ENCODE measurements at regions not wholly inside any gene's neighbourhood (a gene's known extent, or its start where the extent isn't known, plus 50 kb on each side); places are given as distances from the start of the nearest gene placed in this dataset.

DNA sequence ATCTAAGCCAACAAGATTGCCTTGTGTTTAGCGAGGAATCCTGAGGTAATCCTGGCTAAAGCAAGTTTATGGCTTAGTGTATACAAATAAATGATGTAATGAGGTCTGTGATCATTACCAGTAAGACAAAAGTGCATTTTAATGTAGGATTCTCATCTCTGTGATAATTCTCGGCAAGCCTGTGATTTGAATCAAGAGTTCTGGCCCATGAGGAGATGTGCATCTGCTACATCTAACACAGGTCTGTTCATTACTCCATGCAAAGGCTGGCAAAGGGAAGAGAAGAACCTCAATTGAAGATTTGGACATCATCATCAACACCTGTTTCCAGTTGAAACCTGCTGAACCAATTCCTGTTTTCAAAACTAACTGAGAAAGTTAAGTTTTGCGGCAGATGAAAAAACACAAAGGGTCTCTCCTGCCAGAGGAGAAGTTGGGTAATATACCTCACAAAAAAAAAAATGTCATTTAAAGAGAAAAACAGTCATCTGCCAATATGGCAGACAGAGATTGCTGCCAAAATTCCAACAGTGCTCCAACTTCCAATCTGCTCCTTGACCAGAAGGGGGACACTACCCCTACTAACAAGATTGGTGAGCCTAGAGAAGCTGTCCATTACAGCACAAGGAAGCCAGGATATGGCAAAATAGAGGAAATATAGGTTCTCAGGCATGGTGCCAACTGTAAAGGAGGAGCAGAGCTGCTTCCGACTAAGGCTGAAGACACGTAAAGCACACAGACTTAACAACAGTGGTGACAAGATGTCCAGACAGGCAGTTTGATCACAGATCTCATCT, 453.7 kb downstream of the TTLL7 start:
- Histone ChIP-seq H3K4me3 (no peak overlapping the region), H3K9me3 (ENCODE audit: low read depth, low read length) (no peaks in the 10 kb centered on the region), H3K36me3 (ENCODE audit: insufficient read depth, low read length) (no peaks in the 10 kb centered on the region), H3K27ac (no peak overlapping the region), H3K9ac (ENCODE audit: insufficient read length) (no peak overlapping the region)
- TF ChIP-seq FOXP2 (optimal IDR thresholded peaks at IDR 0.05; ENCODE audit: control extremely low read depth, extremely low read length, insufficient read depth) (no peak), POLR2AphosphoS5 (IDR thresholded peaks at IDR 0.05; ENCODE audit: borderline replicate concordance, low read depth, low read length) (no peak), EZH2 (IDR thresholded peaks at IDR 0.05) (no peak)
- DNase-seq (ENCODE audit: low read depth, low spot score), result no peak

DNA sequence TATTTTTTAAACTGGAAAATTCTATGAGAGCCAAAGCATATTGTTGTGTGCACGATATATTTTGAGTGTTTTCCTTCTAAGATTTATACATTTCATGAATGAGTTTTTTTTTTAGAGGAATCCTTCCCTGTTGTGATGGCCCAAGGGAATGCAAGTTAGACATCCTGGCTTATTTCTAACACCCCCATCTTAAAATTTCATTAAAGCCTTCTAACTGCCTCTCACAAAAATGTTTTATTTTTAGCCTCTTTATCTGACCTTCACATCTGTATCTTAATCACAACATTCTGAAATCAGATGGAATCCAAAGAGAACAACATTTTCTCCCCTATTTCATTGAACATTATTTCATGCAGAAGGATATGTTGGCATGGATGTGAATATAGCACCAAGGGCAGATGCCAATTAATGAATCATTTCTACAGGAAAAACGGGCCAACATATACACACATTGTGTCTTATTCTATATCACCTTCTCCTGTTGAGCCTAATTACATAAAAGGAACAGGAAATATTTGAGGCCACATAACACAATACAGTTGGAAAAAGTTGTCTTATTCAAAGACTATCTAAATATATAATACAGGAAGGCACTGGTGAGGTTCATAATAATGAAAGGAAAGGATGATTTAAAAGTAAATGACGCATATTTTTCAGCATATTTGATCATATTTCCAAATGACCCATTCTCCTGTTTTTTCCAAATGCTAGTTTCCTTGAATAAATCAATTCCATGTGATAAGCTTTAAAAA, 455.5 kb downstream of the TTLL7 start:
- TF ChIP-seq FOXP2 (optimal IDR thresholded peaks at IDR 0.05; ENCODE audit: control extremely low read depth, extremely low read length, insufficient read depth), result no peak
- no peak for TF ChIP-seq EZH2 (IDR thresholded peaks at IDR 0.05)
- no peak for TF ChIP-seq POLR2AphosphoS5 (IDR thresholded peaks at IDR 0.05; ENCODE audit: borderline replicate concordance, low read depth, low read length)
- H3K9ac ChIP-seq (ENCODE audit: insufficient read length), result no peak overlapping the region
- H3K9me3 ChIP-seq (ENCODE audit: low read depth, low read length), result no peaks in the 10 kb centered on the region
- H3K27ac ChIP-seq, result no peak overlapping the region
- no peaks in the 10 kb centered on the region for H3K36me3 ChIP-seq (ENCODE audit: insufficient read depth, low read length)
- DNase-seq (ENCODE audit: low read depth, low spot score), result no peak
- no peak overlapping the region for H3K4me3 ChIP-seq

DNA sequence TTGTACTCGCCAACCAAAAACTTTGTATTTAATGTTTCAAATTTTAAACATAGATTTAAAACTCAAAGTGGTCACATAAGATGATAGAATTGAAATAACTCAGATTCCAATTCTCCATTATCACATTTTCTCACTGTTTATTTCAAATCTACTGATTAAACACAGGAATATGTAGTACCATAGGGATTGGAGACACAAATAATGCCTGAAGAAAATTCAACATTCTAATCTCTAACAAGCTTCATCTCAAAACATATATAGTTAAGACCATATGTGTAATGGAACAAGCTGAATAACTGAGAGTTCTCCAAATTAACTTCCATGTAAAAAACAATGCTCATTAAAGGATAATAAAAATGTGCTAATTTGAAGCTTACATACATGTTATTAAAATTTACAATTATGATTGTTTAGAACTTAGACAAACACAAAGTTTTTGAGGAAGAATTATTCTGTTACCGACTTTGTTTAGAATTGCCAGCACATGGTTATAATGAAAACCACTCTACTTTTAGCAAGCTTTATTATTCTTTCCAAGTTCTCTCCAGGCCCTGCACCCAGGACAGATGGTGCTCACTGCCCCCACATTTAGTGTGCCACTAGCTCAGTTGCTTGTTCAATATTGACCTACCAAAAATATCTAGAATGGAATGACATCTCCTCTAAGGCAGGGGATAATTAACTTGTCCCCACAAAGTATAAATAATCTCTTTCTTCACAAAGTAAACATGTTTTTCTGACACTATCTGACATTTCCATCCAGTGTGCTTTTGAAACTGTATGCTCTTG, 467.2 kb downstream of the TTLL7 start:
- no peak for DNase-seq (ENCODE audit: low read depth, low spot score)

DNA sequence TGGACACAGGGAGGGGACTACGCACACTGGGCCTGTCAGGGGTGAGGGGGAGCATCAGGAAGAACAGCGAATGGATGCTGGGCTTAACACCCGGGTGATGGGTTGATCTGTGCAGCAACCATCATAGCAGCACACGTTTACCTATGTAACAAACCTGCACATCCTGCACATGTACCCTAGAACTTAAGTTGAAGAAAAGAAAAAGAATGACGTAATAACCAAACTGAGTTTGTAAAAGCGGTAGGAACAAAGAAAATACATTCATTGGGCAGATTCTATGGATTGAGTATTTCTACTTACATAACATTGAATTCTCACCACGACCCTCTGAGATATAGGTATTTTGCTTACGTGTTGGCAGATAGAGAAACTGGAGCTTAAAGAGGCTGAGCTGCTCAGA, 468.4 kb downstream of the TTLL7 start:
- Histone ChIP-seq H3K9me3 (ENCODE audit: low read depth, low read length) (no peaks in the 10 kb centered on the region), H3K9ac (ENCODE audit: insufficient read length) (no peak overlapping the region), H3K4me3 (no peak overlapping the region), H3K27ac (no peak overlapping the region), H3K36me3 (ENCODE audit: insufficient read depth, low read length) (no peaks in the 10 kb centered on the region)
- DNase-seq (ENCODE audit: low read depth, low spot score), result no peak
- TF ChIP-seq FOXP2 (optimal IDR thresholded peaks at IDR 0.05; ENCODE audit: control extremely low read depth, extremely low read length, insufficient read depth) (no peak), EZH2 (IDR thresholded peaks at IDR 0.05) (no peak)

More for the DNA sequence above, 467.2 kb downstream of the TTLL7 start:
- no peaks in the 10 kb centered on the region for H3K9me3 ChIP-seq (ENCODE audit: low read depth, low read length)
- no peaks in the 10 kb centered on the region for H3K36me3 ChIP-seq (ENCODE audit: insufficient read depth, low read length)
- no peak overlapping the region for H3K9ac ChIP-seq (ENCODE audit: insufficient read length)
- no peak overlapping the region for H3K4me3 ChIP-seq
- TF ChIP-seq EZH2 (IDR thresholded peaks at IDR 0.05) (no peak), POLR2AphosphoS5 (IDR thresholded peaks at IDR 0.05; ENCODE audit: borderline replicate concordance, low read depth, low read length) (no peak), FOXP2 (optimal IDR thresholded peaks at IDR 0.05; ENCODE audit: control extremely low read depth, extremely low read length, insufficient read depth) (no peak)
- no peak overlapping the region for H3K27ac ChIP-seq

DNA sequence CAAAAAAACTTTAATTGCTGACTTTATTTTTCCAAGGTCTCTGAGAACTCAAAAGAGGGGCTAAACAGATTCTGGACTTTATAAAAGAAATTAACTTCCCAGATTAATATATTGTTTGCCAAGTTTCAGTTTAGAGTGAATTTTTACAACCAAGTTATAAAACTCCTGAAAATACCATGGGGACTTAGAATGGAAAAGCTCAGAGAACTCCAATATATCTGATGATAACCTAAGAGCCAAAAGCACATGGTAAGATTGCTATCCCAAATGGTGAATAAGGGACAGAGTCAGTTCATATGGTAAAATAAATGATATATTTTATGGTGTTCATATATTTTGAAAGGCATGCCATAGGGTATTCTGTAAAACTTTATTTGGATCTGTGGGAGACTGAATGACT, 470.9 kb downstream of the TTLL7 start:
- Histone ChIP-seq H3K9me3 (ENCODE audit: low read depth, low read length) (no peaks in the 10 kb centered on the region), H3K4me3 (no peak overlapping the region), H3K9ac (ENCODE audit: insufficient read length) (no peak overlapping the region), H3K27ac (no peak overlapping the region), H3K36me3 (ENCODE audit: insufficient read depth, low read length) (no peaks in the 10 kb centered on the region)
- TF ChIP-seq POLR2AphosphoS5 (IDR thresholded peaks at IDR 0.05; ENCODE audit: borderline replicate concordance, low read depth, low read length) (no peak), EZH2 (IDR thresholded peaks at IDR 0.05) (no peak), FOXP2 (optimal IDR thresholded peaks at IDR 0.05; ENCODE audit: control extremely low read depth, extremely low read length, insufficient read depth) (no peak)
- DNase-seq (ENCODE audit: low read depth, low spot score), result no peak

DNA sequence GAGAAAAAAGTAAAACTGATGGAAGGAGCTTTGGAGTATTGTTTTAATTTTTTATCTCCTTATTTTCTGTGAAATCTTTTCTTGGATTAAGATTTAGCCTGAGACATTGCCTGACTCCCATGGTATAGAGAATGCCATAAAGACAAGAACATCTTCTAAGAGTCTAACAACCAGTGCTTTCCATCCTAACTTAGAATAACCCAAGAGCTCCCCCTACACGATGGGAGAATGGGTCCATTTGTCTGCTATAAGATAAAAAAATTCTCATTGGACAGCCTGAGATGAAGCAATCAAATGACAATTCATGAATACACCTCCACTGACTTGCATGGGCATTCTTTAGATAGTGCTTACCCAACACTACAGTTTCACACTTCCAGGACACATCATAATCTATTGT, 478.1 kb downstream of the TTLL7 start:
- Histone ChIP-seq H3K9me3 (ENCODE audit: low read depth, low read length) (no peaks in the 10 kb centered on the region), H3K27ac (no peak overlapping the region)
- no peak for TF ChIP-seq FOXP2 (optimal IDR thresholded peaks at IDR 0.05; ENCODE audit: control extremely low read depth, extremely low read length, insufficient read depth)
- TF ChIP-seq POLR2AphosphoS5 (IDR thresholded peaks at IDR 0.05; ENCODE audit: borderline replicate concordance, low read depth, low read length), result no peak
- no peak for TF ChIP-seq EZH2 (IDR thresholded peaks at IDR 0.05)

DNA sequence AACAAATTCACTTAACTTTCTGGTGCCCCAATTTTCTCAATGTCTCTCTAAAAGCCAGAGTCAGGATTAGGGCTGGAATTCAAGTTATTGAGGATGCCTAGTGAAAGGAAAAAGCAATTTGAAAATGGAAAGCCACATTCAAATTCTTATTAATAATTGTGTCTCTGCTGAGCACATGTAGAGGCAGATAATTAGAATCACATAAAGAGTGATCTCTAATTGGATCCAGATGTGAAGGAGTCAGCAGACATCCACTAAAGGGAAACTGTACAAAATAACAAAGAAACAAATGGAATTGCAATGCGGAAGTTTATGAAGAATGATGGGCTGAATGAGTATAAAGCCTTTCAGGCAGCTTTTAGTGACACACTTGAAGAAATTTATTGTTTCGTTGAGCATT, 482.6 kb downstream of the TTLL7 start:
- Histone ChIP-seq H3K27ac (peak overlapping the region; percentile 99), H3K9me3 (ENCODE audit: low read depth, low read length) (no peaks in the 10 kb centered on the region), H3K36me3 (ENCODE audit: insufficient read depth, low read length) (no peaks in the 10 kb centered on the region), H3K4me3 (peak overlapping the region; percentile 58), H3K9ac (ENCODE audit: insufficient read length) (peak overlapping the region; percentile 60)
- TF ChIP-seq POLR2AphosphoS5 (IDR thresholded peaks at IDR 0.05; ENCODE audit: borderline replicate concordance, low read depth, low read length) (peak; percentile 54; the same call in 1 of the 2 replicates), FOXP2 (optimal IDR thresholded peaks at IDR 0.05; ENCODE audit: control extremely low read depth, extremely low read length, insufficient read depth) (no peak)
- DNase-seq (ENCODE audit: low read depth, low spot score), result peak; percentile 91

More for the DNA sequence above, 478.1 kb downstream of the TTLL7 start:
- no peak for DNase-seq (ENCODE audit: low read depth, low spot score)
- Histone ChIP-seq H3K36me3 (ENCODE audit: insufficient read depth, low read length) (no peaks in the 10 kb centered on the region), H3K9ac (ENCODE audit: insufficient read length) (no peak overlapping the region), H3K4me3 (no peak overlapping the region)

DNA sequence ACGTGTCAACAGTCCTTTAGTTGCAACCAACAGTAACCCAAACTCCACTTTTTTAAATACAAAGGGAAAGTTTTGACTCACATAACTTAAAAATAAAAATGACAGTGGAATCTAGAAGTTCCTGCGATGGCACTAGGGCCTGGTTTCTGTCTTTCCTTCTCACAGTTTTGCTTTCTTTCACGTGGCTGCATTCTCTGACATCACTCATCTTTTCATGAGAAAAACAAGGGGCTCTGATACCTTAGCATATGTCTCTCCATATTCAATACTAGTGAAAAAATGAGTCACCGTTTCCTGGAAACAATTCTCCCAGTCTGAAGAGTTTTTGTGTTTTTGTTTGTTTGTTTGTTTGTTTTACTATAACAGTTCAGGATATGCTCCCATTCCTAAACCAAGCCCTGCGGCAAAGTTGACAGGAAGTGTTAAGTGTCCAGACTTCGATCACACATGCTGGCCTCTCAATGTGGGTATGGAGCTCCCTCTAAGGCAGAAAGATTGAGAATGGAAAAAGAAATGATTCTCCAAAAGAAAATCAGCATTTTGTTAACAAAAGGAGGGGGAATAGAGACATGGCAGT, 483.3 kb downstream of the TTLL7 start:
- no peaks in the 10 kb centered on the region for H3K9me3 ChIP-seq (ENCODE audit: low read depth, low read length)
- H3K9ac ChIP-seq (ENCODE audit: insufficient read length), result peak overlapping the region; percentile 57
- H3K27ac ChIP-seq, result peak overlapping the region; percentile 99
- H3K36me3 ChIP-seq (ENCODE audit: insufficient read depth, low read length), result no peaks in the 10 kb centered on the region
- no peak for TF ChIP-seq EZH2 (IDR thresholded peaks at IDR 0.05)
- no peak for TF ChIP-seq FOXP2 (optimal IDR thresholded peaks at IDR 0.05; ENCODE audit: control extremely low read depth, extremely low read length, insufficient read depth)
- TF ChIP-seq POLR2AphosphoS5 (IDR thresholded peaks at IDR 0.05; ENCODE audit: borderline replicate concordance, low read depth, low read length), result no peak
- DNase-seq (ENCODE audit: low read depth, low spot score), result no peak
- peak overlapping the region; percentile 58 for H3K4me3 ChIP-seq

All from SK-N-MC (cell line).